Kidney (tissue), 13 donors: ENCODE measurements at regions not wholly inside any gene's neighbourhood (a gene's known extent, or its start where the extent isn't known, plus 50 kb on each side); places are given as distances from the start of the nearest gene placed in this dataset.

Experiments
- DNase-seq, 5 donors: peaks; one replicate each; pipeline ENCODE4 v3.0.0-alpha.2; 2013 to 2020
- FAIRE-seq: peaks from 2 replicates; lab custom pipeline; 2012; peaks lifted over from hg19 to GRCh38; lab: Jason Lieb, UNC
- H3K27ac ChIP-seq, 2 donors: one replicate each; pipeline ENCODE4 v1.7.0; 2013; ENCODE audit warnings: low read depth in 2 of 2, low read length in 2 of 2, inconsistent platforms in 1 of 2
- H3K27me3 ChIP-seq: one replicate; pipeline ENCODE4 v1.7.1; 2013; ENCODE audit warnings: low read length, inconsistent platforms; ENCODE audit not compliant: control insufficient read depth, insufficient read depth
- H3K36me3 ChIP-seq, 3 donors: one replicate each; pipeline versions ENCODE4 v1.7.0 to v1.7.1; 2013; ENCODE audit warnings: low read length in 3 of 3, control low read depth in 1 of 3, inconsistent platforms in 1 of 3; ENCODE audit not compliant: insufficient read depth in 3 of 3, control insufficient read depth in 2 of 3
- H3K4me1 ChIP-seq, 3 donors: one replicate each; pipeline versions ENCODE4 v1.7.0 to v1.7.1; 2013; ENCODE audit warnings: low read length in 3 of 3, inconsistent platforms in 1 of 3, low read depth in 1 of 3; ENCODE audit not compliant: control insufficient read depth in 2 of 3, insufficient read depth in 2 of 3
- H3K4me3 ChIP-seq, 3 donors: one replicate each; pipeline versions ENCODE4 v1.7.0 to v1.8.1; 2013; ENCODE audit warnings: low read length in 3 of 3, control low read depth in 1 of 3, inconsistent platforms in 1 of 3
- H3K9ac ChIP-seq, 3 donors: one replicate each; pipeline versions ENCODE4 v1.7.0 to v1.7.1; 2013; ENCODE audit warnings: low read length in 3 of 3, control low read depth in 1 of 3, inconsistent platforms in 1 of 3
- H3K9me3 ChIP-seq, 3 donors: one replicate each; pipeline versions ENCODE4 v1.7.0 to v1.7.1; 2013; ENCODE audit warnings: low read length in 3 of 3, control low read depth in 1 of 3, inconsistent platforms in 1 of 3; ENCODE audit not compliant: control insufficient read depth in 2 of 3, insufficient read depth in 1 of 3
- intact Hi-C: fragments of 100-400 bp; cut with DNase I; formaldehyde crosslinking; loops from one replicate; pipeline ENCODE4 v1.11.1; 2022
- TF ChIP-seq, protein P1 (sequence below): IDR thresholded peaks from 3 replicates; pipeline ENCODE4 v1.5.1; 2012; ENCODE audit warnings: mild to moderate bottlenecking, moderate library complexity, borderline replicate concordance; ENCODE audit not compliant: insufficient read depth; ENCODE audit errors: extremely low read depth
- donor health status: control.
- donor health status: control.
- donor health status: control.
- donor health status: control.
- donor health status: control.
- donor health status: DM: yes; HTN: yes; CAD: no.
- donor health status: Normal renal cell carcinoma (clear cell type).

- FAIRE-seq (no peak), DNase-seq (no peak)
- H3K4me1 ChIP-seq: no peaks in the 10 kb centered on the region
- H3K4me3 ChIP-seq: no peak overlapping the region
- H3K9me3 ChIP-seq: no peaks in the 10 kb centered on the region
- H3K27ac ChIP-seq: no peak overlapping the region
- TF ChIP-seq, protein P1, sequence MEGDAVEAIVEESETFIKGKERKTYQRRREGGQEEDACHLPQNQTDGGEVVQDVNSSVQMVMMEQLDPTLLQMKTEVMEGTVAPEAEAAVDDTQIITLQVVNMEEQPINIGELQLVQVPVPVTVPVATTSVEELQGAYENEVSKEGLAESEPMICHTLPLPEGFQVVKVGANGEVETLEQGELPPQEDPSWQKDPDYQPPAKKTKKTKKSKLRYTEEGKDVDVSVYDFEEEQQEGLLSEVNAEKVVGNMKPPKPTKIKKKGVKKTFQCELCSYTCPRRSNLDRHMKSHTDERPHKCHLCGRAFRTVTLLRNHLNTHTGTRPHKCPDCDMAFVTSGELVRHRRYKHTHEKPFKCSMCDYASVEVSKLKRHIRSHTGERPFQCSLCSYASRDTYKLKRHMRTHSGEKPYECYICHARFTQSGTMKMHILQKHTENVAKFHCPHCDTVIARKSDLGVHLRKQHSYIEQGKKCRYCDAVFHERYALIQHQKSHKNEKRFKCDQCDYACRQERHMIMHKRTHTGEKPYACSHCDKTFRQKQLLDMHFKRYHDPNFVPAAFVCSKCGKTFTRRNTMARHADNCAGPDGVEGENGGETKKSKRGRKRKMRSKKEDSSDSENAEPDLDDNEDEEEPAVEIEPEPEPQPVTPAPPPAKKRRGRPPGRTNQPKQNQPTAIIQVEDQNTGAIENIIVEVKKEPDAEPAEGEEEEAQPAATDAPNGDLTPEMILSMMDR: no peak
- no peaks in the 10 kb centered on the region for H3K27me3 ChIP-seq
- intact Hi-C loops: no loop called here
- no peak overlapping the region for H3K9ac ChIP-seq
- no peaks in the 10 kb centered on the region for H3K36me3 ChIP-seq
These were observed 933.4 kb downstream of the SLC16A7 start for GRCh38 chr12:60529261-60529660.

GRCh38 chr12:60529723-60530122 is 933.9 kb downstream of the SLC16A7 start:
- no peak overlapping the region for H3K27ac ChIP-seq
- intact Hi-C loops: no loop called here
- H3K9ac ChIP-seq: no peak overlapping the region
- FAIRE-seq (no peak), DNase-seq (no peak)
- H3K27me3 ChIP-seq: no peaks in the 10 kb centered on the region
- TF ChIP-seq, protein P1: no peak
- no peaks in the 10 kb centered on the region for H3K36me3 ChIP-seq
- H3K4me1 ChIP-seq: no peaks in the 10 kb centered on the region
- H3K4me3 ChIP-seq: no peak overlapping the region
- H3K9me3 ChIP-seq: no peaks in the 10 kb centered on the region

DNA sequence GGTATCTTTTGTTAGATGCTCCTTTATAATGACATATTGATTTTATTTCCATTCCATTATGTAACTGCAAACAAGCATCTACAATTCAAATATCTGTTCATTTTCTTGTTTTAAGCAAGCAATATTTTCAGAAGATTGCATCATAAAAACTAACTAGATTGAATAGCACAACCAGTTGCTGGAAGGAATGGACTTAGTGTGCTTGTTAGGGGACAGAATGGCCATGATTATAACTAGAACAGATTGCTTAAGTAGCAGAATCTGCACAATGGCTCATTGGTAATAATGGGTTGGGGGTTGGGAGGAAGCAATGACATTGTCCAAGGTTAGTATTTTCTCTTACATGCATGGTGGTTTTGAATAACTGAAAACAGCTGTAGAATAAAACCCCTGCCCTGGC is 939.5 kb downstream of the SLC16A7 start:
- no peaks in the 10 kb centered on the region for H3K36me3 ChIP-seq
- intact Hi-C loops: no loop called here

GRCh38 chr12:60539592-60539991 is 943.8 kb downstream of the SLC16A7 start:
- Histone ChIP-seq H3K4me1 (no peaks in the 10 kb centered on the region), H3K36me3 (no peaks in the 10 kb centered on the region), H3K9ac (no peak overlapping the region), H3K27ac (no peak overlapping the region), H3K9me3 (no peaks in the 10 kb centered on the region), H3K4me3 (no peak overlapping the region), H3K27me3 (no peaks in the 10 kb centered on the region)
- FAIRE-seq: no peak
- intact Hi-C loops: no loop called here
- TF ChIP-seq, protein P1: no peak
- DNase-seq: no peak

More for the DNA sequence above, 939.5 kb downstream of the SLC16A7 start:
- Histone ChIP-seq H3K4me3 (no peak overlapping the region), H3K9ac (no peak overlapping the region), H3K27me3 (no peaks in the 10 kb centered on the region), H3K27ac (no peak overlapping the region), H3K9me3 (no peaks in the 10 kb centered on the region), H3K4me1 (no peaks in the 10 kb centered on the region)
- no peak for FAIRE-seq
- no peak for DNase-seq
- TF ChIP-seq, protein P1: no peak
